NCI-H2171 treated with DMSO at 0.1 percent for 48 hours (cell line): ENCODE measurements at regions not wholly inside any gene's neighbourhood (a gene's known extent, or its start where the extent isn't known, plus 50 kb on each side); places are given as distances from the start of the nearest gene placed in this dataset.

Source experiments
- DNase-seq: peaks from one replicate; lab custom pipeline; 2025; lab: John Stamatoyannopoulos, UW

- DNase-seq: no peak
These were observed 143.3 kb downstream of the CYP26B1 start for GRCh38 chr2:72004201-72004915.

GRCh38 chr2:72003796-72004195 is 143.9 kb downstream of the CYP26B1 start:
- no peak for DNase-seq

GRCh38 chr2:72003124-72003523 is 144.5 kb downstream of the CYP26B1 start:
- no peak for DNase-seq

- DNase-seq: no peak
These were observed 145.5 kb downstream of the CYP26B1 start for GRCh38 chr2:72001937-72002690.

GRCh38 chr2:72000110-72000509 is 147.6 kb downstream of the CYP26B1 start:
- DNase-seq: no peak

- no peak for DNase-seq
These were observed 148.1 kb downstream of the CYP26B1 start for GRCh38 chr2:71999580-71999979.

- DNase-seq: no peak
These were observed 149.8 kb downstream of the CYP26B1 start for GRCh38 chr2:71997843-71998242.

GRCh38 chr2:71995067-71995665 is 152.5 kb downstream of the CYP26B1 start:
- DNase-seq: peak; percentile 29

- no peak for DNase-seq
These were observed 155.6 kb downstream of the CYP26B1 start for GRCh38 chr2:71992036-71992435.

- no peak for DNase-seq
These were observed 156.3 kb downstream of the CYP26B1 start for GRCh38 chr2:71991397-71991796.

- no peak for DNase-seq
These were observed 156.8 kb downstream of the CYP26B1 start for GRCh38 chr2:71990826-71991225.

- DNase-seq: no peak
These were observed 157.5 kb downstream of the CYP26B1 start for GRCh38 chr2:71990122-71990521.

- no peak for DNase-seq
These were observed 158.0 kb downstream of the CYP26B1 start for GRCh38 chr2:71989671-71990070.

- DNase-seq: no peak
These were observed 159.5 kb downstream of the CYP26B1 start for GRCh38 chr2:71988170-71988569.

GRCh38 chr2:71976685-71977084 is 171.0 kb downstream of the CYP26B1 start:
- no peak for DNase-seq

GRCh38 chr2:71974846-71975245 is 172.8 kb downstream of the CYP26B1 start:
- no peak for DNase-seq

GRCh38 chr2:71971493-71971892 is 176.2 kb downstream of the CYP26B1 start:
- DNase-seq: no peak

- DNase-seq: no peak
These were observed 182.1 kb downstream of the CYP26B1 start for GRCh38 chr2:71965530-71965929.

- peak; percentile 3 for DNase-seq
These were observed 184.6 kb downstream of the CYP26B1 start for GRCh38 chr2:71962911-71963694.

GRCh38 chr2:71962350-71962749 is 185.3 kb downstream of the CYP26B1 start:
- DNase-seq: no peak

GRCh38 chr2:71961289-71962027 is 186.2 kb downstream of the CYP26B1 start:
- DNase-seq: no peak

GRCh38 chr2:71959494-71959893 is 188.2 kb downstream of the CYP26B1 start:
- DNase-seq: no peak
